ENCODE measurements at regions not wholly inside any gene's neighbourhood (a gene's known extent, or its start where the extent isn't known, plus 50 kb on each side); places are given as distances from the start of the nearest gene placed in this dataset.

GRCh38 chr1:68378296-68379084 is 71.3 kb downstream of the RPE65 start:
- DNase-seq (ENCODE audit: low spot score): peak; percentile 19

DNA sequence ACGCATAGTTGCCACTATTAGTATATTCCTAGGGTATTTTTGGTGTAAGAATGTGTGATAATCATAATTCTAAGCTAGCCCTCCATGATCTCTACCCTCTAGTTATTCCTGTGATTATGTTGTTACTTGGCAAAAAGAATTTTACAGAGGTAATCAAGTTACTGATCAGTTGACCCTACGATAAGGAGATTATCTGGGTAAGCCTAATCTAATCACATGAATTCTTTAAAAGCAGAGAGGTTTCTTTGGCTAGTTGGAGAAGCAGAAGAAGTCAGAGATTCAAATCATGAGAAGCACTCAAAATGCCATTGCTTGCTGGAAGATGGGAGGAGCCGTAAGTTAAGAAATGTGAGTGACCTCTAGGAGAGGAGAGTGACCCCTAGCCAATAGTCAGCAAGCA is 72.7 kb downstream of the RPE65 start:
- DNase-seq (ENCODE audit: low spot score): no peak

DNA sequence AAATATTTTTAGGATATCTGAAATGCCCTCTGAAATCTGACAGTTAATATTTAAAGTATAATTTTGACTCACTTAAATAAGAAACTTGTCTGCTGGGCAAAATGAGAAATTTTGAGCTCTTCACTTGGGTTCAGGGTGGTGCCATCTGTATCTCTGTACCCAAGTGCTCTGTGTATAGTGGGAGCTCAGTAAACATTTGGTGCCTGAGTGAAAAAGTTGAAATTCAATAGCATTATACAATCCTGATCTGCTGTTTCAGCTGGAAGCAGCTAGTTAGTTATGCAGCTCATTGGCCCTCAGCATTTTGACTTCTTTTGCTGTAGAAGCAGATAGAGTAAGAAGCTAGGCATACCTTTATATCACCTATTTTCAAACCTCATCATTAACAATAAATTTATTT is 73.3 kb downstream of the RPE65 start:
- no peak for DNase-seq (ENCODE audit: low spot score)

GRCh38 chr1:68375919-68376318 is 73.8 kb downstream of the RPE65 start:
- DNase-seq (ENCODE audit: low spot score): no peak

- no peak for DNase-seq (ENCODE audit: low spot score)
These were observed 76.6 kb downstream of the RPE65 start for GRCh38 chr1:68373173-68373572.

DNA sequence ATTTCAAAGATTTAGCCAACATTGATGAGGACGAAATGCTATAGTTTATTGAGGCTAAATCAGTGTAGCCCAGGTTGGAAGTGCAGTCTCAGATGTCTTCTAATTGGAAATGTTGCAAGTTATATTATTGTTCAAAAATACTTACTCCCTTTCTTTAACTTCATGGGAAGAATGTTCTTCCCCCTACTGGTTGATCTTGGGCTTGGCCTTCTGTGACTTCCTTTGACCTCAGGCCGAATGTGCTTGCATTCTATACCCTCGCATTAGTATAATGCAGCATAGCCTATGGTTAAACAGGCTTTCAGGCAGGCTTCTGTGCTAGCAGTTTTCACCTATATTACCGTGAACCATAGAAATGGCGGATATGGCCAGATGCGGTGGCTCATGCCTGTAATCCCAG is 77.3 kb downstream of the RPE65 start:
- DNase-seq (ENCODE audit: low spot score): no peak

- DNase-seq (ENCODE audit: low spot score): no peak
These were observed 79.4 kb downstream of the RPE65 start for GRCh38 chr1:68370101-68370915.

GRCh38 chr1:68366572-68366971 is 83.2 kb downstream of the RPE65 start:
- DNase-seq (ENCODE audit: low spot score): no peak

- no peak for DNase-seq (ENCODE audit: low spot score)
These were observed 83.9 kb downstream of the RPE65 start for GRCh38 chr1:68365709-68366382.

DNA sequence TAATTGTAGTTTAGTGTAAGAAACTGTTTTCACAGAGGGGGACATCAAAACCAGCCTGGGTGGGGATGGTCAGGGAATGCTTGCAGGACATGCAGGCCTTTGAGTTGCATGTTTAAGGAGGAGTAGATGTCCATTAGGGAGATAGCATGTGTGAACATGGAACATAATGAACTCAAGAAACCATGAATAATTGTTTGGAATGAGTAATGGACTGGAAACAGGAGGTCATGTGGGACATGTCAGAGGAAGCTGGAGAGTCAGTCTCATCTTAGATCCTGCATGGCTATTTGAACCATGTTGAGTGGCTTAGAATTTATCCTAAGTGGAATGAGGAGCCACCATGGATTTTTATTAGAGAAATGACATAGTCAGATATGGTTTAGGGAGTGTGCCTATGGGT is 86.4 kb downstream of the RPE65 start:
- no peak for DNase-seq (ENCODE audit: low spot score)

DNA sequence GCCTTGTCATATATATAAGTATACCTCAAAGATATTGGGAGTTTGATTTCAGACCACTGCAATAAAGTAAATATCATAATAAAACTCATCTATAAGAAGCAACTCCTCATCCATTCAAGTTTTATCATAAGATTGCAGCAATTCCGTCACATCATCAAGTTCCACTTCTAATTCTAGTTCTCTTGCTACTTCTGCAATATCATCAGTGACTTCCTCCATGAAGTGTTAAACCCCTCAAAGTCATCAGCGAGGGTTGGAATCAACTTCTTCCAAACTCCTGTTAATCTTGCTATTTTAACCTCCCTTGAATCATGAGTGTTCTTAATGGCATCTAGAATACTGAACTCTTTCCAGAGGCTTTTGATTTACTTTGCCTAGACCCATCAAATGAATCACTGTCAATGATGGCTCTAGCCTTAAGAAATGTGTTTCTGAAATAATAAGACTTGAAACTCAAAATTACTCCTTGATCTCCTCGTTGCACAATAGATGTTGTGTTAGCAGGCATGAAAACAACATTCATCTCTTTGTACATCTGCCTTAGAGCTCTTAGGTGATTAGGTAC is 88.3 kb downstream of the RPE65 start:
- DNase-seq (ENCODE audit: low spot score): no peak

- DNase-seq (ENCODE audit: low spot score): no peak
These were observed 90.7 kb downstream of the RPE65 start for GRCh38 chr1:68359045-68359444.

- no peak for DNase-seq (ENCODE audit: low spot score)
These were observed 91.3 kb downstream of the RPE65 start for GRCh38 chr1:68358439-68358838.

- no peak for DNase-seq (ENCODE audit: low spot score)
These were observed 94.1 kb downstream of the RPE65 start for GRCh38 chr1:68355614-68356013.

DNA sequence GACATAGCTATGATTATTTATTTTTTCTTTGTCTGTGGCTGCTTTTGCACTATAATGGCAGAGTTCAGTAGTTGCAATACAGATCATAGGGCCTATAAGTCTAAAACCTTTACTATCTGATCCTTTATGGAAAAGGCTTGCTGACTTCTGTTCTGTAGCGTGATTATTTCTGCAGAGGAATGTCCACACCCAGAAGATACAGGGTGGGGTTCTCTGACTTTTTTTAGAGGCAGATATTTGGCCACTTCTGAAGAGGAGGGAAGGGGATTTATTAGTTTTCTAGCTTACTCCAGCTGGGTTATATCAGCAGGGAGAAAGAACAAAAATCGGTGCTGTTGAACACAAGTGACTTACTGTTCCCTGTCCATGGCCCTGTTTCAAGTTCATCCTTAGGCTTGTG is 97.6 kb downstream of the RPE65 start:
- DNase-seq (ENCODE audit: low spot score): no peak

DNA sequence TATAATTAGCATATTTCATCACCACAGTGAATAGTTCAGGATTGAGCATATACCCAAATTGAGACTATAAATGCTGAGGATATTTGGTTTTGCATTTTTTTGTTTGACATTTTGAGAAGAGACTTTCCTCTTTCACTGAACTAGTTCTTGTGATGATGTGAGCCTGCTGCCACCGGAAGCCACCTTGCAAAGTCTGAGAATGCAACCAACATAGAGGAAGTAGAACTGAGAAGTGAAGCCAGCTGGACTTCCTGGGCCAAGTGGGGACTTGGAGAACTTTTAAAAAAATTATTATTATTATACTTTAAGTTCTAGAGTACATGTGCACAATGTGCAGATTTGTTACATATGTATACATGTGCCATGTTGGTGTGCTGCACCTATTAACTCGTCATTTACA is 102.3 kb downstream of the RPE65 start:
- DNase-seq (ENCODE audit: low spot score): no peak

- peak; percentile 11 for DNase-seq (ENCODE audit: low spot score)
These were observed 103.5 kb downstream of the RPE65 start for GRCh38 chr1:68346188-68346808.

- no peak for DNase-seq (ENCODE audit: low spot score)
These were observed 105.5 kb downstream of the RPE65 start for GRCh38 chr1:68344208-68344607.

DNA sequence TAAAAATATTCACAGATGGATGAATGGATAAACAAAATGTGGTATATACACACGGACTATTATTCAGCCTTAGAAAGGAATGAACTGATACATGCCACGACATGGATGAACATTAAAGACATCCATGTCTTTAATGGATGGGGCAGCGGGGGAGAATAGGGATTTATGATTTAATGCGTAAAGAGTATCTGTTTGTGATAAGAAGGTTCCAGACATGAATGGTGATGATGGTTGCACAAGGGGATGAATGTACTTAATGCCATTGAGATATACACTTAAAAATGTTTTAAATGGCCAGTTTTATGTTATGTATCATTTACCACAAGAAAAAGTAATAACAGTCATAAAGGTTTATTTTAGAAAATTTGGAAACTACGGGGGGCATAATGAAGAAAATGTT is 108.6 kb upstream of the WLS start:
- no peak for DNase-seq (ENCODE audit: low spot score)

GRCh38 chr1:68339505-68339904 is 107.2 kb upstream of the WLS start:
- DNase-seq (ENCODE audit: low spot score): no peak

GRCh38 chr1:68338081-68338480 is 105.8 kb upstream of the WLS start:
- no peak for DNase-seq (ENCODE audit: low spot score)

DNA sequence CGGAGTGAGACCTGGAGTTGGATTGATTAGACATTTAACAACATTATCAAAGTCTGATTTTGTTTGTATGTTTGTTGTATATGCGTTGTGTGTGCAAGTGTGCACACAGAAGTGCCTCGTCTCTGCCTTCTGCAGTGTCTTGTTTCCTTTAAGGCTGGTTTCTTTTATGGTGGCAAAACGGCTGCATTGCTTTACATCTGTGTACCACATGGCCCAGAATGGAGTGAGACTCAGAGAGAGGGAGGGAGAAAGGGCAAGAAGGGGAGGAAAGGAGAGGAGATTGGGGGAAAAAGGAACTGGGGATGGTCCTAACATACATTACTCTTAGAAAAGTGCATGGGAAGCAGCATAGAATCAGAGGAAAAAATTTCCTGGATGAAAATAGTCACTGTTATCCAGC is 99.7 kb upstream of the WLS start:
- no peak for DNase-seq (ENCODE audit: low spot score)

Data from hepatic stellate cell (primary cell).